ENCODE measurements at regions not wholly inside any gene's neighbourhood (a gene's known extent, or its start where the extent isn't known, plus 50 kb on each side); places are given as distances from the start of the nearest gene placed in this dataset.

DNA sequence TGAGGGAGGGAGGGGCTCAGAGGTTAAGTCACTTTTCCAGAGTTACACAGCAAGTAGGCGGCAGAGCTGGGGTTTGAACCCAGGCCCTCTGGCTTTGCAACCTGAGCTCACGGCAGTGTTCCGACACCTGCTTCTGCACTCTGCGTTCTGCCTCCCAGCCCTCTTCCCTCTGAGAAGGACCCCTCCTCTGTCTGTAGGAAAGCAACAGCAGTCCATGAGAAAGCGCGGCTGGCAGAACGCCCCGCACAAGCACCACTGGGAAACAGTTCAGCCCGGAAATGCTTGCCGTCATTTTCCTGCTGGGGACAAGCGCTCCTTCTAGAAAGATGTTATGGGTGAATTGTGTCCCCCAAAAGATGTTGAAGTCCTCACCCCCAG is 241.1 kb downstream of the NPHP4 start:
- TF ChIP-seq POLR2A (IDR thresholded peaks at IDR 0.05), result no peak
- TF ChIP-seq, protein P1, sequence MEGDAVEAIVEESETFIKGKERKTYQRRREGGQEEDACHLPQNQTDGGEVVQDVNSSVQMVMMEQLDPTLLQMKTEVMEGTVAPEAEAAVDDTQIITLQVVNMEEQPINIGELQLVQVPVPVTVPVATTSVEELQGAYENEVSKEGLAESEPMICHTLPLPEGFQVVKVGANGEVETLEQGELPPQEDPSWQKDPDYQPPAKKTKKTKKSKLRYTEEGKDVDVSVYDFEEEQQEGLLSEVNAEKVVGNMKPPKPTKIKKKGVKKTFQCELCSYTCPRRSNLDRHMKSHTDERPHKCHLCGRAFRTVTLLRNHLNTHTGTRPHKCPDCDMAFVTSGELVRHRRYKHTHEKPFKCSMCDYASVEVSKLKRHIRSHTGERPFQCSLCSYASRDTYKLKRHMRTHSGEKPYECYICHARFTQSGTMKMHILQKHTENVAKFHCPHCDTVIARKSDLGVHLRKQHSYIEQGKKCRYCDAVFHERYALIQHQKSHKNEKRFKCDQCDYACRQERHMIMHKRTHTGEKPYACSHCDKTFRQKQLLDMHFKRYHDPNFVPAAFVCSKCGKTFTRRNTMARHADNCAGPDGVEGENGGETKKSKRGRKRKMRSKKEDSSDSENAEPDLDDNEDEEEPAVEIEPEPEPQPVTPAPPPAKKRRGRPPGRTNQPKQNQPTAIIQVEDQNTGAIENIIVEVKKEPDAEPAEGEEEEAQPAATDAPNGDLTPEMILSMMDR (IDR thresholded peaks at IDR 0.05), result no peak

All from body of pancreas (tissue), 4 donors.